Right atrium auricular region (tissue), 2 donors: ENCODE measurements at regions not wholly inside any gene's neighbourhood (a gene's known extent, or its start where the extent isn't known, plus 50 kb on each side); places are given as distances from the start of the nearest gene placed in this dataset.

Source experiments
- DNase-seq: peaks from one replicate; pipeline ENCODE4 v3.0.0-alpha.2; 2019; ENCODE audit warnings: low spot score
- H3K27ac ChIP-seq, 2 donors: fragments of 200-600 bp; sonication (generic); 1 replicate in 1 of 2; 2 replicates in 1 of 2; pipeline ENCODE4 v1.5.1; 2016 to 2019
- H3K27me3 ChIP-seq, 2 donors: fragments of 200-600 bp; sonication (generic); one replicate each; pipeline versions ENCODE4 v1.5.1 to v1.6.0; 2017 to 2019
- H3K36me3 ChIP-seq: fragments of 200-600 bp; sonication (generic); one replicate; pipeline ENCODE4 v1.5.1; 2016
- H3K4me1 ChIP-seq, 2 donors: fragments of 200-600 bp; sonication (generic); one replicate each; pipeline versions ENCODE4 v1.5.1 to v1.6.0; 2017 to 2019
- H3K4me3 ChIP-seq, 2 donors: fragments of 200-600 bp; sonication (generic); 1 replicate in 1 of 2; 2 replicates in 1 of 2; pipeline ENCODE4 v1.5.1; 2017 to 2019; ENCODE audit warnings: mild to moderate bottlenecking in 1 of 2, moderate library complexity in 1 of 2
- H3K9me3 ChIP-seq, 2 donors: fragments of 200-600 bp; sonication (generic); one replicate each; pipeline ENCODE4 v1.5.1; 2019
- CTCF ChIP-seq, 2 donors: fragments of 200-600 bp; sonication (generic); IDR thresholded peaks; one replicate each; pipeline ENCODE4 v1.5.1; 2019; ENCODE audit warnings: antibody characterized with exemption in 2 of 2

- H3K9me3 ChIP-seq = no peaks in the 10 kb centered on the region
- H3K4me3 ChIP-seq = no peak overlapping the region
- H3K4me1 ChIP-seq = no peaks in the 10 kb centered on the region
- DNase-seq = no peak
- no peaks in the 10 kb centered on the region for H3K27me3 ChIP-seq
- H3K27ac ChIP-seq = no peak overlapping the region
- H3K36me3 ChIP-seq = no peaks in the 10 kb centered on the region
- no peak for TF ChIP-seq CTCF (IDR thresholded peaks at IDR 0.05)
These were observed 55.5 kb downstream of the GSPT2 start for GRCh38 chrX:51798701-51799100.

- no peaks in the 10 kb centered on the region for H3K9me3 ChIP-seq
- H3K4me1 ChIP-seq = no peaks in the 10 kb centered on the region
- H3K4me3 ChIP-seq = peak overlapping the region; percentile 43 to 54
- no peak for TF ChIP-seq CTCF (IDR thresholded peaks at IDR 0.05)
- peak overlapping the region; percentile 29 to 46 for H3K27ac ChIP-seq
- no peaks in the 10 kb centered on the region for H3K27me3 ChIP-seq
- no peaks in the 10 kb centered on the region for H3K36me3 ChIP-seq
- DNase-seq = no peak
These were observed 59.9 kb downstream of the GSPT2 start for GRCh38 chrX:51802917-51803688.

- DNase-seq = no peak
- H3K27ac ChIP-seq = peak overlapping the region in 1 of 2 donors; percentile 46
- H3K36me3 ChIP-seq = no peaks in the 10 kb centered on the region
- no peak for TF ChIP-seq CTCF (IDR thresholded peaks at IDR 0.05)
- peak overlapping the region; percentile 43 to 54 for H3K4me3 ChIP-seq
- no peaks in the 10 kb centered on the region for H3K27me3 ChIP-seq
- no peaks in the 10 kb centered on the region for H3K9me3 ChIP-seq
- H3K4me1 ChIP-seq = no peaks in the 10 kb centered on the region
These were observed 60.6 kb downstream of the GSPT2 start for GRCh38 chrX:51803833-51804232.

GRCh38 chrX:51804741-51805140, 61.5 kb downstream of the GSPT2 start:
- peak in 1 of 2 donors; percentile 26 for TF ChIP-seq CTCF (IDR thresholded peaks at IDR 0.05)
- no peaks in the 10 kb centered on the region for H3K36me3 ChIP-seq
- no peak overlapping the region for H3K4me3 ChIP-seq
- no peaks in the 10 kb centered on the region for H3K27me3 ChIP-seq
- H3K4me1 ChIP-seq = no peaks in the 10 kb centered on the region
- DNase-seq = no peak
- H3K9me3 ChIP-seq = no peaks in the 10 kb centered on the region
- H3K27ac ChIP-seq = no peak overlapping the region

GRCh38 chrX:51813886-51814460, 70.7 kb downstream of the GSPT2 start:
- no peak for DNase-seq
- Histone ChIP-seq H3K4me1 (no peaks in the 10 kb centered on the region), H3K36me3 (no peaks in the 10 kb centered on the region), H3K27me3 (no peaks in the 10 kb centered on the region), H3K4me3 (no peak overlapping the region), H3K27ac (no peak overlapping the region), H3K9me3 (no peaks in the 10 kb centered on the region)
- no peak for TF ChIP-seq CTCF (IDR thresholded peaks at IDR 0.05)
